GM12864 (cell line): ENCODE measurements at regions not wholly inside any gene's neighbourhood (a gene's known extent, or its start where the extent isn't known, plus 50 kb on each side); places are given as distances from the start of the nearest gene placed in this dataset.

Source experiments
- DNase-seq: peaks from one replicate; pipeline ENCODE4 v3.0.0-alpha.2; 2011; ENCODE audit warnings: low read depth
- H3K4me3 ChIP-seq: 2 replicates; pipeline ENCODE4 v1.5.1; 2011; ENCODE audit warnings: mild to moderate bottlenecking, low read depth, low read length, control low read depth
- CTCF ChIP-seq: IDR thresholded peaks from 2 replicates; pipeline ENCODE4 v1.5.1; 2011; ENCODE audit warnings: low read depth, mild to moderate bottlenecking, moderate library complexity, low read length, control low read depth, inconsistent platforms; ENCODE audit errors: missing control alignments

GRCh38 chr18:41621177-41621576, 333.9 kb upstream of the PIK3C3 start:
- no peak overlapping the region for H3K4me3 ChIP-seq
- no peak for DNase-seq
- no peak for TF ChIP-seq CTCF

- no peak overlapping the region for H3K4me3 ChIP-seq
- no peak for DNase-seq
- TF ChIP-seq CTCF = no peak
Observed at GRCh38 chr18:41618147-41618546, 336.9 kb upstream of the PIK3C3 start.

GRCh38 chr18:41617647-41618046, 337.4 kb upstream of the PIK3C3 start:
- H3K4me3 ChIP-seq = no peak overlapping the region
- DNase-seq = no peak
- TF ChIP-seq CTCF = no peak

GRCh38 chr18:41613003-41613609, 341.9 kb upstream of the PIK3C3 start:
- H3K4me3 ChIP-seq = no peak overlapping the region
- DNase-seq = no peak
- no peak for TF ChIP-seq CTCF

GRCh38 chr18:41604964-41605363, 350.1 kb upstream of the PIK3C3 start:
- DNase-seq = no peak
- H3K4me3 ChIP-seq = no peak overlapping the region
- TF ChIP-seq CTCF = no peak

GRCh38 chr18:41602034-41602433, 353.0 kb upstream of the PIK3C3 start:
- no peak overlapping the region for H3K4me3 ChIP-seq
- TF ChIP-seq CTCF = no peak
- DNase-seq = no peak

GRCh38 chr18:41600693-41601391, 354.2 kb upstream of the PIK3C3 start:
- no peak overlapping the region for H3K4me3 ChIP-seq
- no peak for DNase-seq
- no peak for TF ChIP-seq CTCF
